ENCODE measurements at regions not wholly inside any gene's neighbourhood (a gene's known extent, or its start where the extent isn't known, plus 50 kb on each side); places are given as distances from the start of the nearest gene placed in this dataset.

GRCh38 chr6:150536835-150537234, 62.9 kb upstream of the PLEKHG1 start:
- no peak overlapping the region for H3K4me3 Mint-ChIP-seq (ENCODE audit: unreplicated experiment)
- intact Hi-C loops (cut with micrococcal nuclease) = no loop called here
- H3K27ac Mint-ChIP-seq (ENCODE audit: low read depth, unreplicated experiment) = no peak overlapping the region
- POLR2A ChIA-PET = no interaction called here
- H3K9me3 Mint-ChIP-seq (ENCODE audit: unreplicated experiment) = peaks cover 10% of the 10 kb centered on the region
- DNase-seq (ENCODE audit: unreplicated experiment) = no peak
- no TSS peak for BruUV-seq (replicated peaks)
- peaks cover 23% of the 10 kb centered on the region for H3K27me3 Mint-ChIP-seq (ENCODE audit: insufficient read depth, unreplicated experiment)
- CTCF ChIA-PET = no interaction called here
- no peaks in the 10 kb centered on the region for H3K36me3 Mint-ChIP-seq (ENCODE audit: insufficient read depth, unreplicated experiment)
- H3K4me1 Mint-ChIP-seq (ENCODE audit: insufficient read depth, unreplicated experiment) = no peaks in the 10 kb centered on the region
- no peak for TF ChIP-seq CTCF (IDR thresholded peaks at IDR 0.05; ENCODE audit: unreplicated experiment)

DNA sequence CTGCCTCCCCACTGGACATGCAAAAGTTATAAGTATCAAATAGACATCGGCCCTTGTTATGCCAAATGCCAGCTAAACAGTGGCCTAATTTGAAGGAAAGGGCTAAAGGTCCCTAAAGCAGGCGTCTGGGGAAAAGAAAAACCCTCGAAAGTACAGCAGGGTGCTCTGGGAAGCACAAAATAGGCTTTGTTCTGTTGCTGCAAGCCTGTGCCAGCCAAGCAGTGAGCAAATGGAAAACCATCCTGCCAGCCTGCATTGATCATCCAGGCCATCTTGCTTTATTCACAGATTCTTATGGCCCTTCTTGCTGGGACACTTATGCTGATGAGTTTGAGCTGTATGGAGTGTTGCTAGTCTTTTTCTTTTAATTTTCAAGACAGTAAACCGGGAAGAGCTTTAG, 62.2 kb upstream of the PLEKHG1 start:
- no peak for TF ChIP-seq CTCF (IDR thresholded peaks at IDR 0.05; ENCODE audit: unreplicated experiment)
- Mint-ChIP-seq H3K27ac (ENCODE audit: low read depth, unreplicated experiment) (no peak overlapping the region), H3K9me3 (ENCODE audit: unreplicated experiment) (peaks cover 10% of the 10 kb centered on the region), H3K27me3 (ENCODE audit: insufficient read depth, unreplicated experiment) (peaks cover 23% of the 10 kb centered on the region), H3K4me3 (ENCODE audit: unreplicated experiment) (no peak overlapping the region), H3K4me1 (ENCODE audit: insufficient read depth, unreplicated experiment) (no peaks in the 10 kb centered on the region), H3K36me3 (ENCODE audit: insufficient read depth, unreplicated experiment) (no peaks in the 10 kb centered on the region)
- ChIA-PET CTCF (no interaction called here), POLR2A (no interaction called here)
- BruUV-seq (replicated peaks) = no TSS peak
- intact Hi-C loops (cut with micrococcal nuclease) = no loop called here
- DNase-seq (ENCODE audit: unreplicated experiment) = no peak

DNA sequence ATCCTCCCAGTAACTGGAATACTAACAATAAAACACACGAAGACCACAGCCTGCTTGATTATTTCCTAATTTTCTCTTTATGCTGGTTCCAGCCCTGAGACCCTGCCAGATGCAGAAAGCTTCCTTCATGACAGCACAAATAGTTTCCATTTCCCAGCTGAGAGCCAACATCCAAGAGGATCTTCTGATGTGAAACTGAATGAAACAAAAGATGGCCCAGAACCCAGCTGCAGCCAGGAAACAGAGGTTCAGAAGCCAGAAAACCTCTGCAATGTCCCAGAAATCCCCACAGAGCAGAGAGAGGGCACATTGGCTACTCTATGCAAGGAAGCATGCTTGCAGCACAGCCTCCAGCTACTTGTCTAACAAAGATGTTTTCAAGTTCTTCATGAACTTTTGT, 61.8 kb upstream of the PLEKHG1 start:
- Mint-ChIP-seq H3K4me3 (ENCODE audit: unreplicated experiment) (no peak overlapping the region), H3K9me3 (ENCODE audit: unreplicated experiment) (peaks cover 10% of the 10 kb centered on the region), H3K27ac (ENCODE audit: low read depth, unreplicated experiment) (no peak overlapping the region), H3K27me3 (ENCODE audit: insufficient read depth, unreplicated experiment) (peaks cover 23% of the 10 kb centered on the region), H3K4me1 (ENCODE audit: insufficient read depth, unreplicated experiment) (no peaks in the 10 kb centered on the region), H3K36me3 (ENCODE audit: insufficient read depth, unreplicated experiment) (no peaks in the 10 kb centered on the region)
- BruUV-seq (replicated peaks) = no TSS peak
- DNase-seq (ENCODE audit: unreplicated experiment) = no peak
- no peak for TF ChIP-seq CTCF (IDR thresholded peaks at IDR 0.05; ENCODE audit: unreplicated experiment)
- POLR2A ChIA-PET = no interaction called here
- CTCF ChIA-PET = no interaction called here
- intact Hi-C loops (cut with micrococcal nuclease) = no loop called here

- peaks cover 10% of the 10 kb centered on the region for H3K9me3 Mint-ChIP-seq (ENCODE audit: unreplicated experiment)
- no peaks in the 10 kb centered on the region for H3K36me3 Mint-ChIP-seq (ENCODE audit: insufficient read depth, unreplicated experiment)
- CTCF ChIA-PET = no interaction called here
- peaks cover 23% of the 10 kb centered on the region for H3K27me3 Mint-ChIP-seq (ENCODE audit: insufficient read depth, unreplicated experiment)
- POLR2A ChIA-PET = no interaction called here
- no peak for TF ChIP-seq CTCF (IDR thresholded peaks at IDR 0.05; ENCODE audit: unreplicated experiment)
- intact Hi-C loops (cut with micrococcal nuclease) = no loop called here
- H3K27ac Mint-ChIP-seq (ENCODE audit: low read depth, unreplicated experiment) = no peak overlapping the region
- no peak overlapping the region for H3K4me3 Mint-ChIP-seq (ENCODE audit: unreplicated experiment)
- no peaks in the 10 kb centered on the region for H3K4me1 Mint-ChIP-seq (ENCODE audit: insufficient read depth, unreplicated experiment)
- DNase-seq (ENCODE audit: unreplicated experiment) = no peak
- BruUV-seq (replicated peaks) = no TSS peak
Measured at GRCh38 chr6:150539111-150539510, 60.6 kb upstream of the PLEKHG1 start.
